HAP-1 (cell line): ENCODE measurements at regions not wholly inside any gene's neighbourhood (a gene's known extent, or its start where the extent isn't known, plus 50 kb on each side); places are given as distances from the start of the nearest gene placed in this dataset.
A peak's percentile ranks its signal among the peaks of the same experiment; 100 is the strongest.

ENCODE experiments used
- DNase-seq, 2 experiments: peaks; one replicate each; pipeline ENCODE4 v3.0.0-alpha.2; 2016 to 2020; ENCODE audit warnings: low spot score in 2 of 2
- H3K27me3 ChIP-seq: fragments of 250-450 bp; sonication (Bioruptor Pico); 2 replicates; pipeline ENCODE4 v1.5.1; 2020; ENCODE audit warnings: low read depth, mild to moderate bottlenecking, moderate library complexity
- H3K36me3 ChIP-seq: fragments of 250-450 bp; sonication (Bioruptor Pico); replicated peaks from 2 replicates; pipeline ENCODE4 v1.5.1; 2020; ENCODE audit warnings: mild to moderate bottlenecking
- H3K4me1 ChIP-seq: fragments of 250-450 bp; sonication (Bioruptor Pico); 2 replicates; pipeline ENCODE4 v1.5.1; 2020; ENCODE audit warnings: mild to moderate bottlenecking
- H3K4me3 ChIP-seq: fragments of 250-450 bp; sonication (Bioruptor Pico); 2 replicates; pipeline ENCODE4 v1.5.1; 2020; ENCODE audit warnings: mild to moderate bottlenecking, moderate library complexity
- H3K9me3 ChIP-seq: fragments of 250-450 bp; sonication (Bioruptor Pico); 2 replicates; pipeline ENCODE4 v1.5.1; 2020; ENCODE audit warnings: mild to moderate bottlenecking, moderate library complexity
- in situ Hi-C: fragments of 300-500 bp; cut with MboI; formaldehyde crosslinking; loops from 3 replicates; pipeline ENCODE4 v1.14.3; 2020; ENCODE audit warnings: low sequenced_read_pairs, inconsistent platforms, mixed read lengths

- Histone ChIP-seq H3K4me3 (no peak overlapping the region), H3K27me3 (no peaks in the 10 kb centered on the region), H3K4me1 (peaks cover 6% of the 10 kb centered on the region), H3K36me3 (no peaks in the 10 kb centered on the region), H3K9me3 (no peaks in the 10 kb centered on the region)
- DNase-seq: no peak
- in situ Hi-C loops: no loop called here
These were observed 57.4 kb upstream of the ANKRD55 start for GRCh38 chr5:56290378-56291078.

DNA sequence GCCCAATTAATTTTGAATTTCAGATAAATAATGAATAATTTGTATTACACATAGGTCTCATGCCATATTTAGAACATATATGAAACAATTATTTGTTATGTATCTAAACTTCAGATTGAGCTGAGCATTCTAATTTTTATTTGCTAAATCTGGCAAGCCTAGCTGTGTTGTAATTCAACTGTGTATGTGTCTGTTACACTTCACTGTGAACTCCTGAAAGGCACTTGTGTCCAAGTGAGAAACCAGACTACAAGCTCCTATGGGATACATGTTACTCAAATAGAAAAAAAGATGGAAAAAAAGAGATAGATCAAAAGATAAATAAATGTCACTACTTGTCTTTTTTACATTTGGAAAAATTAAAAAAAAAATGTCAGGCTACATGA is 56.5 kb upstream of the ANKRD55 start:
- no peaks in the 10 kb centered on the region for H3K27me3 ChIP-seq

DNA sequence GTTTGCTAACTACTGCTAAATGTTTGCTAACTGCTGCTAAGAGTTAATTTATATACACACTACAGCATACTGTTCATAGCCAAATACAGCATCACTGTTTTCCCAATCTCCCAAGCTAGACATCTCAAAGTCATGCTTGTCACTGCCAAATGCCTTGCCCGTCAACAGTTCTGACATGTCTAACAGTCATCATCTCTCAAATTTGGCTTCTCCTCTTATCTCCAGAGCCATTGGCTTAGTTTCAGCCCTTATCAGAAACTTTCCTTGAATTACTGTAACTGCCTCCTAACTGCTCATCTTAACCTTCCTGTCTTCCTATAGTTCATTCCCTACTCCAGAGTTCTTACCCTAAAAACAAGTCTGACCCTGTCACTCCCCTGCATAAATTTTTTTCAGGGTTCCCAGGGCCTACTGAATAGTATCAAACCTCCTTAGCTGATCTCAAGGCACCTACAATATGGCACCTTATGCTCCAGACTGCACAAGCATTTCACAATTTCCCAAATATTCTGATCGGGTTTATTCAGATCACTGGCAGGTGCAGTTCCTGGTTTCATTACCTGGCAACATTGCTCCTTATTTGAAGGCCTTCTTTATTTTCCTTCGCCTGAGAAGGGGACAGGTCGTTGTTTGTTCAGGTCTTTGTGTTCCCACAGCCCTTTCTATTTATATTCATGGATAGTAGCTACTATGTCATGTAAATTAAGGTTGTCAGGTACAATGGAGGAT is 55.9 kb upstream of the ANKRD55 start:
- in situ Hi-C loops: no loop called here
- peaks cover 6% of the 10 kb centered on the region for H3K4me1 ChIP-seq
- no peak overlapping the region for H3K4me3 ChIP-seq
- H3K36me3 ChIP-seq: no peaks in the 10 kb centered on the region
- no peaks in the 10 kb centered on the region for H3K27me3 ChIP-seq
- no peaks in the 10 kb centered on the region for H3K9me3 ChIP-seq
- peak in 1 of 2 experiments; percentile 58 for DNase-seq

More for the DNA sequence above, 56.5 kb upstream of the ANKRD55 start:
- Histone ChIP-seq H3K36me3 (no peaks in the 10 kb centered on the region), H3K4me3 (no peak overlapping the region), H3K9me3 (no peaks in the 10 kb centered on the region), H3K4me1 (peaks cover 6% of the 10 kb centered on the region)
- no peak for DNase-seq
- in situ Hi-C loops: no loop called here

GRCh38 chr5:56286015-56286884 is 53.1 kb upstream of the ANKRD55 start:
- Histone ChIP-seq H3K4me3 (no peak overlapping the region), H3K36me3 (no peaks in the 10 kb centered on the region), H3K4me1 (peaks cover 6% of the 10 kb centered on the region), H3K27me3 (no peaks in the 10 kb centered on the region), H3K9me3 (no peaks in the 10 kb centered on the region)
- in situ Hi-C loops: no loop called here
- DNase-seq: no peak

DNA sequence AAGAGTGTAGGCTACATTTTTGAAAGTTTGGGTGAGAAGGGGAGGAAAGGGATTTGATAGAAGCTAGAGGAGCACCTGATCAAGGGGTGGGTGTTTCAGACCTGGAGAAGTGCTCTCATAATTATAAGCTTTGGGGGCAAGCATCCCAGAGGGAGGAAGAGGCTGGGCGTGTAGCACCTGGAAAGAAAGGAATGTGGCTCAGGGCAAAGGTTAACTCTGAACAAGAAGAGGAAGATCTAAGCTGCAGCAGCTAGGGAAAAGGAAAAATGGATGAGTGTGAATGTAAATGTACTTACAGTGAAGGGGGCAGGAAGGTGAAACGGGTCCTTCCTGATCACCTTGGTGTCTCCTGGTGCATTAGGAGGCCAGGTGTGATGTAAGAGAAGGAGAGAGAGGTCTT is 49.8 kb upstream of the ANKRD55 start:
- DNase-seq: no peak
- H3K9me3 ChIP-seq: no peaks in the 10 kb centered on the region
- H3K27me3 ChIP-seq: no peaks in the 10 kb centered on the region
- H3K36me3 ChIP-seq: no peaks in the 10 kb centered on the region
- no peak overlapping the region for H3K4me3 ChIP-seq
- no peaks in the 10 kb centered on the region for H3K4me1 ChIP-seq
- in situ Hi-C loops: no loop called here
